Astrocyte (in vitro differentiated cells and primary cell): ENCODE measurements at regions not wholly inside any gene's neighbourhood (a gene's known extent, or its start where the extent isn't known, plus 50 kb on each side); places are given as distances from the start of the nearest gene placed in this dataset.

Experiments used
- CTCF ChIP-seq: IDR thresholded peaks from 2 replicates; pipeline ENCODE4 v1.5.1; 2011; ENCODE audit warnings: low read depth, mild to moderate bottlenecking, inconsistent platforms, low read length, moderate library complexity; ENCODE audit not compliant: insufficient read depth
- EZH2 ChIP-seq: IDR thresholded peaks from 2 replicates; pipeline ENCODE4 v1.6.1; 2012; ENCODE audit warnings: mild to moderate bottlenecking, low read length, inconsistent platforms; ENCODE audit not compliant: insufficient read depth

DNA sequence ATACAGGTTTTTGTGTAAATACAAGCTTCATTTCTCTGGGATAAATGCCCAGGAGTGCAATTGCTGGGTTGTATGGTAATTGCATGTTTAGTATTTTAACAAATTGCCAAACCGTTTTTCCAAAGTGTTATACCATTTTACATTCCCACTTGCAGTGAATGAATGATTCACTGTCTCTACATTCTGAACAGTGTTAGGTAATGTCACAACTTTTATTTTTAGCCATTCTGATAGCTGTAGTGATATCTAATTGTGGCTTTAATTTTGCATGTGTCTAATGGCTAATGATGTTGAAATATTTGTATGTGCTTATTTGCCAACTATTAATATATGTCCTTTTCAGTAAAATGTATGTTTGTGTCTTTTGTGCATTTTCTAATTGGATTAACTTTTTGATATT is 156.9 kb upstream of the CES5A start:
- TF ChIP-seq CTCF (no peak), EZH2 (no peak)
